Activated T-helper 1 cell treated with Interleukin-2 at 50 U/mL for 16 hours (primary cell): ENCODE measurements at regions not wholly inside any gene's neighbourhood (a gene's known extent, or its start where the extent isn't known, plus 50 kb on each side); places are given as distances from the start of the nearest gene placed in this dataset.
"Not testable (repeated sequence)": the region's sequence is repeated elsewhere in the genome, so short reads cannot be mapped to it uniquely, and the experiment has no call there.

Source experiments
- DNase-seq: peaks from one replicate; pipeline ENCODE4 v3.0.0-alpha.2; 2020; ENCODE audit warnings: low read depth

DNA sequence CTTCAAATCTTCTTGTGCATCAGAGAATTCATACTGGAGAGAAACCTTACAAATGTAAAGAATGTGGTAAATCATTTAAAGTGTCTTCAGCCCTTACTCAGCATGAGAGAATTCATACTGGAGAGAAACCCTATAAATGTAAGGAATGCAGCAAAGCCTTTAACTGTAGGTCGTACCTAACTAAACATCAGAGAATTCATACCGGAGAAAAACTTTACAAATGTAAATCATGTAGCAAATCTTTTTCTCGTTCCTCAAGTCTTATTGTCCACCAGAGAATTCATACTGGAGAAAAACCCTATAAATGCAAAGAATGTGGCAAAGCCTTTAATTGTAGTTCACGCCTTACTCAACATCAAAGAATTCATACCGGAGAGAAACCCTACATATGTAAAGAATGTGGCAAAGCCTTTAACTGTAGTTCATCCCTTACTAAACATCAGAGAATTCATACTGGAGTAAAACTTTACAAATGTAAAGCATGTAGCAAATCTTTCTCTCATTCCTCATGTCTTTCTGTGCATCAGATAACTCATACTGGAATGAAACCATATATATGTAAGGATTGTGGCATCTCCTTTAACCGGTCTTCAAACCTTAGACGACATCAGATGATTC lies 118.5 kb upstream of the ZNF267 start:
- no peak for DNase-seq

DNA sequence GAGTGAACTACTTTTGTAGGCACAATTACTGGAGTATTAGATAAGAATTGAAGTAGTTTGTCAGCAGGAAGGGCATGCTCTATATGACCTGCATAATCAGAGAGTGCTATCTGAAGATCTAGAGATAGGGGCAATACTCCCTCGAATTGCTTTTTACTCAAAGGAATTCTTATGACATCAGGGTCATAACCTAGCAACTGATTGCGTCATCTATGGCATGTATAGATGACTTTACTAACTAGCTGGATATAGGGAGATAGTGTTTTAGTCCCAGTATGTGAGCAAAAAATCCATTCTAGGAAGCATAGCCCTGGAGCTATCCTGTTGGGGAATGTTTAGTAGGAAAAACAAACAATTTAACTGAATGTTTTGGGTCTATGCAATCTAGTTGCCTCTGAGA lies 109.5 kb upstream of the ZNF267 start:
- no peak for DNase-seq

DNA sequence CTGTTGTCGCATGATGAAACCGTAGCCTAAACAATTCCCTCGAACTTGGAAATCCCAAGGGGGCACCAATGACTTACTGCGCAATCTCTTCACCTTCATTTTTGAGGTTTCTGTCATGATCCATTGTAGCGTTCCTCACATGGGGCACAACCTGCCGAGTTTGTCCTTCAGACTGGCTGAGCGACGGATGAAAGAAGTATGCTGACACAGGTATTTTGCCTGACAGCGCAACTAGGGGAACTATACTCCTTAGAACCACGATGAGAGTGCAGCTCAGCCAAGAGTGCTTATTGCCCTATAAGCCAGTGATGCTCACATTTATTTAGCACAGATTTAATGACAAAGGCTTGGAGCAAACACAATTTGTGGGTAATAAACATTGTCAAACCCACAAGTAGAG lies 106.3 kb upstream of the ZNF267 start:
- DNase-seq: no peak

DNA sequence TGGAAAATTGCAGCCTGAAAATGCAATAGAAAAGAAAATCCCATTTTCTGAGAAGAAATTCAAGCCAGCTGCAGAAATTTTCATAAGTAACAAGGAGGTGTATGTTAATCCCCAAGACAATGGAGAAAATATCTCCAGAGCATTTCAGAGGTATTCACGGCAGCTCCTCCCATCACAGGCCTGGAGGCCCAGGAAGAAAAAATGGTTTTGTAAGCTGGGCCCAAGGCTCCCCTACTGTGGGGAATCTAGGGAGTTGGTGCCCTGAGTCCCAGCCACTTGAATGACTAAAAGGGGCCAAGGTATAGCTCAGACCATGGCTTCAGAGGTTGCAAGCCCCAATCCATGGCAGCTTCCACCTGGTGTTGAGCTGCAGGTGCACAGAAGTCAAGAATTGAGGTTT lies 93.3 kb upstream of the ZNF267 start:
- no peak for DNase-seq

DNA sequence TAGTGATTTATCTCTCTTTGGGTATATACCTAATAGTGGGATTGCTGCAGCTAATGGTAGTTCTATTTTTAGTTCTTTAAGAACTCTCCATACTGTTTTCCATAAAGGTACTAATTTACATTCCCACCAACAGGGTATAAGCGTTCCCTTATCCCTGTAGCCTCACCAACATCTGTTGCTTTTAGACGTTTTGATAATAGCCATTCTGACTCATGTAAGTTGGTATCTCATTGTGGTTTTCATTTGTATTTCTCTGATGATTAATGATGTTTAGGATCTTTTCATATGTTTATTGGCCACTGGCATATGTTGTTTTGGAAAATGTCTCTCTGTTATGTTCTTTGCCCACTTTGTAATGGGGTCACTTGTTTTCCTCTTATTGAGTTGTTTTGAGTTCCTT lies 88.5 kb upstream of the ZNF267 start:
- no peak for DNase-seq

DNA sequence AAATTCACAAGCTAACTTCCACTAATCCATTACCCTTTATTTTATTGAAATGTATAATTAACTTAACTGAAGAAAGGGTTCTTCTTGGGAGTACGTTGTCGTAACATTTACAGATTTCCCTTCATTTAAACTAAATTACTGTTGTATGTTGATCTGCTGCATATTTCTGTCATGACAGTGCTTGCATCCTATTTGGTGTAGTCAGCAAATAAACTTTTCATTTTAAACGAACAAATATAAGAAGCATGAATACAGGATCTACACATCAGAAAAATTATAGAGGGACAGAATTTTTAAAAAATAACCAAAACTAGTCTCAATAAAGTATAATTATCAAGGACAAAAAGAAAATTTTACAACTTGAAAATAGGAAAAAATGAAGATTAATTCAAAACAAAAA lies 66.5 kb upstream of the ZNF267 start:
- no peak for DNase-seq

DNA sequence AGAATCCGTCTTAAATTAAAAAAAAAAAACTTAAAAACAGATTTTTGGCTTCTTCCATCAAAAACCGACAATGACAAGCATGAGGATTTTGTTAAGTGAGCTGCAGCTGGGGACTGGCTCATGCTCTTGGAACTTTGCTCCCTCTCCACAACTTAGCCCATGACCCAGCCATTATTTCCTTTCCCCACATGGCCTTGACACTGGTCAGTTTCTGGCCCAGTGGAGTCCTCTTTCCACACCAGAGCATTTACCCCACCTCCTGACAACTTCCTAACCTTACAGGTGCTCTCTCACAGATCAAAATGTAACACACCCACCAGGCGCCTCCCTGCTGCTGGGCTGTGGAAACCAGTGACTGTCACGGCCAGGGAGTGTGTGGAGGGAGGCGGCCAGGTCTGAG lies 62.7 kb upstream of the ZNF267 start:
- no peak for DNase-seq

DNA sequence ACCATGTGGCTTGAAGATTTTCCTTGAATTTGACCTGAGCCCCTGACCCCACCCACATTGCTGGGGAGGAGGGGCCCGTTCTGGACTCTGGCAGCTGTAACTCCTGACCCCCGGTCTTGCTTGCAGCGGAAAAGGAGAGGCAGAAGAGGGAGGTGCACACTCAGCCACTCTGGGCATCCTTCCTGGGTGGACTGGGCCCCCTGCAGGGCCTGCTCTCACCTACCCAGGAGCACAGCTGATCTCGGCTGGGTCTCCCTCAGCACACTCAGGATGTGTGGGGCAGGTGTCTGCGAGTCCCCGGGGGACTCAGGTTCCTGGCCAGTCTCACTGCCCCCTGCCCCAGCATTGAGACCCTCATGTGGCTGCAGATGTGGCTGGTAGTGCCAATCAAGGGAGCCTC lies 57.5 kb upstream of the ZNF267 start:
- not testable (repeated sequence) for DNase-seq

DNA sequence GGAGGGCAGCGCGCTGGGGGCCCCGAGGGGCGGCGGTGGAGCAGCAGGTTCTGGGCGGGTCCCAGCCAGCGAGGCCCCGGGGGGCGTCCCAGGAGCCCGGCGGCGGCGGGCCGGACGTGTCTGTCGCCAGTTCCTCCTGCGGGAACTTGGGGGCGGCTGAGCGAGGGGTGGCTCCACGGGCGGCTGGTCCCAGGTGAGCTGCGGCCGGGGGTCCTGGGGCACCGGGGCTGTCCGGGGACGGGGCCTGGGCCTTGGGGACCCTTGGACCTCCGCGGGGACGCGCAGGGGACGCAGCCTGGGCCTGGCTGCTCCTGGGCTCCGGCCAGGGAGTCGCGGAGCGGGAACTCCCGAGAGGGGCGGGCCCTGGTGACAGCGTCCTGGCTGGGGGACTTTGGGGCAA lies 54.2 kb upstream of the ZNF267 start:
- no peak for DNase-seq

DNA sequence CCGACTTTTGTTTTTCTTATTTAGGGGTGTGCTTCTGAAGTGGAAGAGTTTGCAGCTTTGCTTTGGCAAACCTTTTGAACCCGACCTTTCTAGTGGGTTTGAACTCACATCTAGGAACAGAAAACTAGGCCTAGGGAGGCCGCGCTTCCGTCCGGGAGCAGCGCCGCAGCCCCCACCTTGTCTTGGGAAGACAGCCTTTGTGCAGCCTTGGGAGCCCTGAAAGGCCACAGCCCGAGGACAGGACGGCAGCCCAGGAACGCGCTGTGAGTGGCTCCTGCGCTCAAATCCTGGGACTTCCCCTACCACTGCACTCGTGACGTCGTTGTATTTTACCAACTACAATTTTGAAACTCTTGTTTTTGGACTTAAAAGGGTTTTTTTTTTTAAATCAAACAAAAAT lies 53.7 kb upstream of the ZNF267 start:
- DNase-seq: no peak
